MM.1S (cell line): ENCODE measurements at regions not wholly inside any gene's neighbourhood (a gene's known extent, or its start where the extent isn't known, plus 50 kb on each side); places are given as distances from the start of the nearest gene placed in this dataset.
"Not testable (repeated sequence)": the region's sequence is repeated elsewhere in the genome, so short reads cannot be mapped to it uniquely, and the experiment has no call there.

Source experiments
- DNase-seq: peaks from one replicate; pipeline ENCODE4 v3.0.0-alpha.2; 2015
- H2AFZ ChIP-seq: fragments of 300-600 bp; sonication (generic); 2 replicates; pipeline ENCODE4 v1.6.0; 2016; ENCODE audit warnings: antibody characterized with exemption, low read length
- H3F3A ChIP-seq: fragments of 300-600 bp; sonication (generic); 2 replicates; pipeline ENCODE4 v1.6.1; 2016; ENCODE audit warnings: mild to moderate bottlenecking, antibody characterized with exemption, low read length, moderate library complexity, mixed read lengths; ENCODE audit not compliant: insufficient read depth
- H3K27ac ChIP-seq: fragments of 300-600 bp; sonication (generic); 2 replicates; pipeline ENCODE4 v1.5.1; 2016; ENCODE audit warnings: mild to moderate bottlenecking, low read length
- H3K27me3 ChIP-seq: fragments of 300-600 bp; sonication (generic); replicated peaks from 2 replicates; pipeline ENCODE4 v1.6.0; 2016; ENCODE audit warnings: low read length; ENCODE audit not compliant: insufficient read depth
- H3K36me3 ChIP-seq: fragments of 300-600 bp; sonication (generic); replicated peaks from 2 replicates; pipeline ENCODE4 v1.6.1; 2016; ENCODE audit warnings: mild to moderate bottlenecking, low read length, mixed read lengths; ENCODE audit not compliant: insufficient read depth
- H3K4me1 ChIP-seq: fragments of 300-600 bp; sonication (generic); 2 replicates; pipeline ENCODE4 v1.6.1; 2016; ENCODE audit warnings: low read length, mixed read lengths
- H3K4me2 ChIP-seq: fragments of 300-600 bp; sonication (generic); 2 replicates; pipeline ENCODE4 v1.6.0; 2016; ENCODE audit warnings: low read depth, low read length
- H3K4me3 ChIP-seq: fragments of 300-600 bp; sonication (generic); 2 replicates; pipeline ENCODE4 v1.5.1; 2016; ENCODE audit warnings: low read length, mixed read lengths
- H3K79me2 ChIP-seq: fragments of 300-600 bp; sonication (generic); 2 replicates; pipeline ENCODE4 v1.6.1; 2016; ENCODE audit warnings: mixed run types, low read length, mixed read lengths
- H3K9ac ChIP-seq: fragments of 300-600 bp; sonication (generic); 2 replicates; pipeline ENCODE4 v1.6.1; 2016; ENCODE audit warnings: low read length, mixed read lengths
- H3K9me2 ChIP-seq: fragments of 300-600 bp; sonication (generic); replicated peaks from 2 replicates; pipeline ENCODE4 v1.6.1; 2016; ENCODE audit warnings: mild to moderate bottlenecking, low read length, mixed read lengths; ENCODE audit not compliant: insufficient read depth
- H3K9me3 ChIP-seq: fragments of 300-600 bp; sonication (generic); replicated peaks from 2 replicates; pipeline ENCODE4 v1.6.1; 2016; ENCODE audit warnings: mild to moderate bottlenecking, low read length, mixed read lengths; ENCODE audit not compliant: insufficient read depth
- H4K20me1 ChIP-seq: fragments of 300-600 bp; sonication (generic); 2 replicates; pipeline ENCODE4 v1.6.1; 2016; ENCODE audit warnings: mild to moderate bottlenecking, low read length, moderate library complexity, mixed read lengths; ENCODE audit not compliant: insufficient read depth

- not testable (repeated sequence) for H3K4me1 ChIP-seq, H3K27ac ChIP-seq, H3K79me2 ChIP-seq, H3K9me2 ChIP-seq, H3K27me3 ChIP-seq, H4K20me1 ChIP-seq, H3K4me3 ChIP-seq, H3K9me3 ChIP-seq, H3K9ac ChIP-seq, H3K36me3 ChIP-seq, H3F3A ChIP-seq, H2AFZ ChIP-seq, DNase-seq, H3K4me2 ChIP-seq
These were observed 62.5 kb upstream of the TNK2 start for GRCh38 chr3:195970873-195971272.

- H3K79me2 ChIP-seq, H3K27me3 ChIP-seq, H3K9me3 ChIP-seq, H3K4me1 ChIP-seq, H3K27ac ChIP-seq, H3K36me3 ChIP-seq, H2AFZ ChIP-seq, H3K4me2 ChIP-seq, H3K4me3 ChIP-seq, DNase-seq, H3K9ac ChIP-seq, H4K20me1 ChIP-seq, H3K9me2 ChIP-seq, H3F3A ChIP-seq: not testable (repeated sequence)
These were observed 61.8 kb upstream of the TNK2 start for GRCh38 chr3:195969838-195970776.

GRCh38 chr3:195969341-195969740 lies 61.0 kb upstream of the TNK2 start:
- DNase-seq, H3K36me3 ChIP-seq, H3K9ac ChIP-seq, H3K4me2 ChIP-seq, H2AFZ ChIP-seq, H3F3A ChIP-seq, H3K4me3 ChIP-seq, H3K27ac ChIP-seq, H3K79me2 ChIP-seq, H3K9me3 ChIP-seq, H3K9me2 ChIP-seq, H3K4me1 ChIP-seq, H4K20me1 ChIP-seq, H3K27me3 ChIP-seq: not testable (repeated sequence)

- H3K36me3 ChIP-seq = not testable (repeated sequence)
These were observed 59.8 kb upstream of the TNK2 start for GRCh38 chr3:195968104-195968503.

GRCh38 chr3:195967387-195967720 lies 59.0 kb upstream of the TNK2 start:
- DNase-seq, H3K79me2 ChIP-seq, H4K20me1 ChIP-seq, H3K9me2 ChIP-seq, H3K27me3 ChIP-seq, H3K9me3 ChIP-seq, H3K36me3 ChIP-seq, H2AFZ ChIP-seq, H3K4me1 ChIP-seq, H3K4me3 ChIP-seq, H3K9ac ChIP-seq, H3K4me2 ChIP-seq, H3F3A ChIP-seq, H3K27ac ChIP-seq: not testable (repeated sequence)

More at GRCh38 chr3:195968104-195968503, 59.8 kb upstream of the TNK2 start:
- H3K4me2 ChIP-seq, H4K20me1 ChIP-seq, H3K9me3 ChIP-seq, H3K9ac ChIP-seq, H3F3A ChIP-seq, H2AFZ ChIP-seq, H3K79me2 ChIP-seq, H3K27ac ChIP-seq, DNase-seq, H3K9me2 ChIP-seq, H3K4me1 ChIP-seq, H3K4me3 ChIP-seq, H3K27me3 ChIP-seq: not testable (repeated sequence)

- not testable (repeated sequence) for H3K9me2 ChIP-seq, H3K79me2 ChIP-seq, H3K9ac ChIP-seq, DNase-seq, H3K9me3 ChIP-seq, H3K4me2 ChIP-seq, H3K27me3 ChIP-seq, H3K36me3 ChIP-seq, H3K4me3 ChIP-seq, H2AFZ ChIP-seq, H4K20me1 ChIP-seq, H3K4me1 ChIP-seq, H3K27ac ChIP-seq, H3F3A ChIP-seq
These were observed 58.4 kb upstream of the TNK2 start for GRCh38 chr3:195966563-195967386.

- H3K79me2 ChIP-seq, H3K9ac ChIP-seq, H3K36me3 ChIP-seq, H3K4me1 ChIP-seq, H4K20me1 ChIP-seq, H3K4me3 ChIP-seq, H3K4me2 ChIP-seq, H2AFZ ChIP-seq, DNase-seq, H3K9me3 ChIP-seq, H3K27me3 ChIP-seq, H3F3A ChIP-seq, H3K27ac ChIP-seq, H3K9me2 ChIP-seq: not testable (repeated sequence)
These were observed 56.9 kb upstream of the TNK2 start for GRCh38 chr3:195965217-195965616.
